GM23248 (cell line): ENCODE measurements at regions not wholly inside any gene's neighbourhood (a gene's known extent, or its start where the extent isn't known, plus 50 kb on each side); places are given as distances from the start of the nearest gene placed in this dataset.

ENCODE experiments used
- DNase-seq: peaks from one replicate; pipeline ENCODE4 v3.0.0-alpha.2; 2015
- H2AFZ ChIP-seq: fragments of 200-600 bp; sonication (generic); 2 replicates; pipeline ENCODE4 v1.6.1; 2016; ENCODE audit warnings: antibody characterized with exemption
- H3F3A ChIP-seq: fragments of 200-600 bp; sonication (generic); 2 replicates; pipeline ENCODE4 v1.6.1; 2016; ENCODE audit warnings: mild to moderate bottlenecking, antibody characterized with exemption, mixed run types; ENCODE audit not compliant: insufficient read depth
- H3K27ac ChIP-seq: fragments of 200-600 bp; sonication (generic); 2 replicates; pipeline ENCODE4 v1.5.1; 2016; ENCODE audit warnings: mild to moderate bottlenecking
- H3K27me3 ChIP-seq: fragments of 200-600 bp; sonication (generic); replicated peaks from 2 replicates; pipeline ENCODE4 v1.6.1; 2016; ENCODE audit warnings: mild to moderate bottlenecking; ENCODE audit not compliant: insufficient read depth
- H3K36me3 ChIP-seq: fragments of 200-600 bp; sonication (generic); 2 replicates; pipeline ENCODE4 v1.6.1; 2016; ENCODE audit warnings: low read depth, mild to moderate bottlenecking
- H3K4me1 ChIP-seq: fragments of 200-600 bp; sonication (generic); 2 replicates; pipeline ENCODE4 v1.6.1; 2016; ENCODE audit warnings: mild to moderate bottlenecking; ENCODE audit not compliant: insufficient read depth
- H3K4me2 ChIP-seq: fragments of 200-600 bp; sonication (generic); one replicate; pipeline ENCODE4 v1.6.1; 2016; ENCODE audit warnings: mild to moderate bottlenecking; ENCODE audit not compliant: unreplicated experiment
- H3K4me3 ChIP-seq: fragments of 200-600 bp; sonication (generic); 2 replicates; pipeline ENCODE4 v1.5.1; 2016; ENCODE audit warnings: mild to moderate bottlenecking
- H3K79me2 ChIP-seq: fragments of 200-600 bp; sonication (generic); 2 replicates; pipeline ENCODE4 v1.6.1; 2016; ENCODE audit warnings: mild to moderate bottlenecking; ENCODE audit not compliant: insufficient read depth
- H3K9ac ChIP-seq: fragments of 200-600 bp; sonication (generic); 2 replicates; pipeline ENCODE4 v1.6.1; 2016; ENCODE audit warnings: mild to moderate bottlenecking
- H3K9me2 ChIP-seq: fragments of 200-600 bp; sonication (generic); 2 replicates; pipeline ENCODE4 v1.6.1; 2016; ENCODE audit warnings: mixed run types, mild to moderate bottlenecking, moderate library complexity; ENCODE audit not compliant: insufficient read depth
- H3K9me3 ChIP-seq: fragments of 200-600 bp; sonication (generic); one replicate; pipeline ENCODE4 v1.6.1; 2017; ENCODE audit warnings: low read depth
- H4K20me1 ChIP-seq: fragments of 200-600 bp; sonication (generic); 2 replicates; pipeline ENCODE4 v1.6.0; 2016; ENCODE audit not compliant: insufficient read depth
- EZH2 ChIP-seq: fragments of 200-600 bp; sonication (generic); IDR thresholded peaks from 2 replicates; pipeline ENCODE4 v1.6.1; 2018; ENCODE audit warnings: antibody characterized with exemption, mild to moderate bottlenecking; ENCODE audit not compliant: insufficient read depth, poor library complexity, severe bottlenecking
- EZH2phosphoT487 ChIP-seq: fragments of 200-600 bp; sonication (generic); IDR thresholded peaks from 2 replicates; pipeline ENCODE4 v1.6.1; 2018; ENCODE audit warnings: antibody characterized with exemption, moderate library complexity, mild to moderate bottlenecking, low read depth; ENCODE audit not compliant: insufficient read depth
- WGBS, 2 experiments: methylation state at CpG; one replicate each; pipeline ENCODE4 v1.1.6; 2015 to 2017; ENCODE audit warnings: low lambda C conversion rate in 2 of 2, low coverage in 1 of 2; ENCODE audit errors: missing lambda C conversion rate in 2 of 2; 5-methylcytosine and 5-hydroxymethylcytosine counted together
- in situ Hi-C: fragments of 300-500 bp; cut with MboI; formaldehyde crosslinking; loops from 2 replicates; pipeline ENCODE4 v1.15.0; 2020

- H3K4me3 ChIP-seq: no peak overlapping the region
- DNase-seq: no peak
- TF ChIP-seq EZH2 (no peak), EZH2phosphoT487 (no peak)
- H3K9me3 ChIP-seq: no peaks in the 10 kb centered on the region
- no peaks in the 10 kb centered on the region for H3K36me3 ChIP-seq
- no peaks in the 10 kb centered on the region for H3K4me1 ChIP-seq
- H4K20me1 ChIP-seq: no peaks in the 10 kb centered on the region
- WGBS, 2 experiments: 89 to 90% methylated on average over 35 to 54 of the region's 54 CpGs
- no peaks in the 10 kb centered on the region for H3K9me2 ChIP-seq
- H2AFZ ChIP-seq: no peak overlapping the region
- H3K79me2 ChIP-seq: no peaks in the 10 kb centered on the region
- in situ Hi-C loops: no loop called here
- no peaks in the 10 kb centered on the region for H3K27me3 ChIP-seq
- H3K27ac ChIP-seq: no peak overlapping the region
- H3F3A ChIP-seq: no peaks in the 10 kb centered on the region
- no peak overlapping the region for H3K4me2 ChIP-seq
- no peak overlapping the region for H3K9ac ChIP-seq
Observed at GRCh38 chr5:1951165-1951816, 68.6 kb upstream of the IRX4 start.

- Histone ChIP-seq H3K79me2 (no peaks in the 10 kb centered on the region), H3K9me2 (no peaks in the 10 kb centered on the region), H3K4me2 (no peak overlapping the region), H3K4me1 (no peaks in the 10 kb centered on the region), H3K27ac (no peak overlapping the region), H4K20me1 (no peaks in the 10 kb centered on the region), H3F3A (no peaks in the 10 kb centered on the region), H3K4me3 (no peak overlapping the region), H3K9me3 (no peaks in the 10 kb centered on the region), H3K36me3 (no peaks in the 10 kb centered on the region), H3K9ac (no peak overlapping the region), H2AFZ (no peak overlapping the region), H3K27me3 (no peaks in the 10 kb centered on the region)
- no peak for TF ChIP-seq EZH2phosphoT487
- TF ChIP-seq EZH2: no peak
- in situ Hi-C loops: no loop called here
- DNase-seq: peak; percentile 32
- WGBS, 2 experiments: 85 to 88% methylated on average over 22 of the region's 22 CpGs
Observed at GRCh38 chr5:1950708-1951103, 68.0 kb upstream of the IRX4 start.

- Histone ChIP-seq H3K36me3 (no peaks in the 10 kb centered on the region), H3K9me2 (no peaks in the 10 kb centered on the region), H3K9me3 (no peaks in the 10 kb centered on the region), H4K20me1 (no peaks in the 10 kb centered on the region), H3K27me3 (no peaks in the 10 kb centered on the region), H3K4me3 (no peak overlapping the region), H3F3A (no peaks in the 10 kb centered on the region), H3K4me2 (no peak overlapping the region), H3K4me1 (no peaks in the 10 kb centered on the region), H3K9ac (no peak overlapping the region), H3K27ac (no peak overlapping the region), H3K79me2 (no peaks in the 10 kb centered on the region), H2AFZ (no peak overlapping the region)
- WGBS, 2 experiments: 80 to 83% methylated on average over 31 to 32 of the region's 32 CpGs
- no peak for DNase-seq
- TF ChIP-seq EZH2 (no peak), EZH2phosphoT487 (no peak)
- in situ Hi-C loops: no loop called here
Observed at GRCh38 chr5:1950096-1950707, 67.5 kb upstream of the IRX4 start.

- no peak for DNase-seq
- Histone ChIP-seq H3K9ac (no peak overlapping the region), H3K4me3 (no peak overlapping the region), H3K36me3 (no peaks in the 10 kb centered on the region), H3K9me3 (no peaks in the 10 kb centered on the region), H3K9me2 (no peaks in the 10 kb centered on the region), H4K20me1 (no peaks in the 10 kb centered on the region), H3K27me3 (no peaks in the 10 kb centered on the region), H3K79me2 (no peaks in the 10 kb centered on the region), H2AFZ (no peak overlapping the region), H3K4me2 (no peak overlapping the region), H3K27ac (no peak overlapping the region), H3K4me1 (no peaks in the 10 kb centered on the region), H3F3A (no peaks in the 10 kb centered on the region)
- no peak for TF ChIP-seq EZH2phosphoT487
- no peak for TF ChIP-seq EZH2
- in situ Hi-C loops: no loop called here
- 73 to 81% methylated on average over 18 of the region's 18 CpGs for WGBS, 2 experiments
Observed at GRCh38 chr5:1949253-1949652, 66.5 kb upstream of the IRX4 start.
